GM10248 (cell line): ENCODE measurements at regions not wholly inside any gene's neighbourhood (a gene's known extent, or its start where the extent isn't known, plus 50 kb on each side); places are given as distances from the start of the nearest gene placed in this dataset.

Source experiments
- CTCF ChIA-PET: fragments of 300-600 bp; sonication (Branson Sonifier 250); formaldehyde crosslinking; extraction: SDS; loops from one replicate; lab custom pipeline; 2021; ENCODE audit warnings: antibody characterized with exemption; lab: Yijun Ruan, JAX
- POLR2A ChIA-PET: fragments of 350-650 bp; sonication (Branson Sonifier 250); formaldehyde crosslinking; extraction: SDS; loops from one replicate; lab custom pipeline; 2020; ENCODE audit warnings: antibody characterized with exemption; lab: Yijun Ruan, JAX
- DNase-seq: peaks from one replicate; pipeline ENCODE4 v3.0.0; 2012; ENCODE audit errors: extremely low spot score
- CTCF ChIP-seq: IDR thresholded peaks from 2 replicates; pipeline ENCODE4 v1.5.1; 2012; ENCODE audit warnings: mild to moderate bottlenecking, low read depth; ENCODE audit errors: extremely low read depth, missing control alignments, control extremely low read depth

DNA sequence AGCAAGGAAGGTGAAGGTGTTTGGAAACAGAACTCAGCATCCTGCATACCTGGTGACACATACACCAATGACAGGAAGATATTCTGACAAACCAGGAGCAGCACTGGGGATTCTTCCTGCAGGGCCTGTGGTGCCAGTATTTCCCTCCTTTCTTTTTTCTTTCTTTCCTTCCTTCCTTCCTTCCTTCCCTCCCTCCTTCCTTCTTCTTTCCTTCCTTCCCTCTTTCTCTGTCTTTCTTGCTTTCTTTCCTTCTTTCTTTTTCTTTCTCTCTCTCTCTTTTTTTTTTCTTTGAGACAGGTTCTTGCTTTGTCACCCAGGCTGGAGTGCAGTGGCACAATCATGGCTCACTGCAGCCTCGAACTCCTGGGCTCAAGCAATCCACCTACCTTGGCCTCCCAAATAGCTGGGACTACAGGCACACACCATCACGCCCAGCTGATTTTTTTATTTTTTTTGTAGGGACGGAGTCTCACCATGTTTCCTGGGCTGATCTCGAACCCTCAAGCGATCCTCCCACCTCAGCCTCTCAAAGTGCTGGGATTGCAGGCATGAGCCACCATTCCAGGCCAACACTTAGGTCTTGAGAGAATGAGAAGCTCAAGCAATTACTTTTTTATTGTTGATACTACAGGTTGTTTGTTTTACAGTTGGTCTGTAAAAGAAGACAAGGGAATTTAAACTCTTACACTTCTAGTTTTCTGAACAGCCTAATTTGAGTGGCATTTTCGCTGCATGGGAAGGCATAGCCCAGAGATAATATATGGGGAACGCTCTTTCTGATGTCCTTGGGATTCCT is 54.7 kb upstream of the GATA6 start:
- DNase-seq, result no peak
- ChIA-PET CTCF (no interaction called here), POLR2A (no interaction called here)
- no peak for TF ChIP-seq CTCF

- POLR2A ChIA-PET, result no interaction called here
- CTCF ChIA-PET, result interaction anchor here (1.6 kb wide), 1 partner anchor 9 kb away, joined by 3 read pairs; no protein-coding TSS in a partner anchor
- no peak for TF ChIP-seq CTCF
Measured at GRCh38 chr18:22115573-22115972, 53.8 kb upstream of the GATA6 start.

More at GRCh38 chr18:22115573-22115972, 53.8 kb upstream of the GATA6 start:
- no peak for DNase-seq
